Activated naive CD8-positive, alpha-beta T cell (primary cell): ENCODE measurements at regions not wholly inside any gene's neighbourhood (a gene's known extent, or its start where the extent isn't known, plus 50 kb on each side); places are given as distances from the start of the nearest gene placed in this dataset.
A peak's percentile ranks its signal among the peaks of the same experiment; 100 is the strongest.

Experiments used
- H3K27ac Mint-ChIP-seq: one replicate; pipeline ENCODE4 v1.8.0; 2021; ENCODE audit warnings: mixed read lengths
- H3K27me3 Mint-ChIP-seq: one replicate; pipeline ENCODE4 v1.8.0; 2021; ENCODE audit warnings: mixed read lengths
- H3K36me3 Mint-ChIP-seq: one replicate; pipeline ENCODE4 v1.8.0; 2021; ENCODE audit warnings: mixed read lengths
- H3K4me1 Mint-ChIP-seq: one replicate; pipeline ENCODE4 v1.8.0; 2021; ENCODE audit warnings: low read depth, mixed read lengths
- H3K4me3 Mint-ChIP-seq: one replicate; pipeline ENCODE4 v1.8.0; 2021; ENCODE audit warnings: mild to moderate bottlenecking, mixed read lengths
- H3K9me3 Mint-ChIP-seq: one replicate; pipeline ENCODE4 v1.8.0; 2021; ENCODE audit warnings: low read depth, mixed read lengths

- Mint-ChIP-seq H3K4me3 (no peak overlapping the region), H3K27ac (peak overlapping the region; percentile 36), H3K4me1 (peaks cover 48% of the 10 kb centered on the region)
Measured at GRCh38 chr12:92089559-92089958, 56.1 kb downstream of the BTG1 start.

GRCh38 chr12:92088805-92089204, 56.8 kb downstream of the BTG1 start:
- peak overlapping the region; percentile 8 for H3K27ac Mint-ChIP-seq
- peaks cover 50% of the 10 kb centered on the region for H3K4me1 Mint-ChIP-seq
- no peak overlapping the region for H3K4me3 Mint-ChIP-seq
- H3K9me3 Mint-ChIP-seq, result no peaks in the 10 kb centered on the region
- H3K27me3 Mint-ChIP-seq, result no peaks in the 10 kb centered on the region
- H3K36me3 Mint-ChIP-seq, result peaks cover 8% of the 10 kb centered on the region

More at GRCh38 chr12:92089559-92089958, 56.1 kb downstream of the BTG1 start:
- Mint-ChIP-seq H3K9me3 (no peaks in the 10 kb centered on the region), H3K36me3 (peaks cover 8% of the 10 kb centered on the region), H3K27me3 (no peaks in the 10 kb centered on the region)

- H3K36me3 Mint-ChIP-seq, result peaks cover 5% of the 10 kb centered on the region
- no peak overlapping the region for H3K4me3 Mint-ChIP-seq
- peaks cover 63% of the 10 kb centered on the region for H3K4me1 Mint-ChIP-seq
- no peaks in the 10 kb centered on the region for H3K27me3 Mint-ChIP-seq
- H3K9me3 Mint-ChIP-seq, result no peaks in the 10 kb centered on the region
- no peak overlapping the region for H3K27ac Mint-ChIP-seq
Measured at GRCh38 chr12:92085736-92086040, 60.0 kb downstream of the BTG1 start.

- Mint-ChIP-seq H3K4me3 (no peak overlapping the region), H3K27me3 (no peaks in the 10 kb centered on the region), H3K36me3 (peaks cover 7% of the 10 kb centered on the region), H3K27ac (no peak overlapping the region), H3K9me3 (no peaks in the 10 kb centered on the region), H3K4me1 (peaks cover 63% of the 10 kb centered on the region)
Measured at GRCh38 chr12:92085040-92085735, 60.5 kb downstream of the BTG1 start.

GRCh38 chr12:92080911-92081285, 64.7 kb downstream of the BTG1 start:
- peak overlapping the region; percentile 70 for H3K4me3 Mint-ChIP-seq
- H3K4me1 Mint-ChIP-seq, result peaks cover 82% of the 10 kb centered on the region
- peak overlapping the region; percentile 92 for H3K27ac Mint-ChIP-seq

DNA sequence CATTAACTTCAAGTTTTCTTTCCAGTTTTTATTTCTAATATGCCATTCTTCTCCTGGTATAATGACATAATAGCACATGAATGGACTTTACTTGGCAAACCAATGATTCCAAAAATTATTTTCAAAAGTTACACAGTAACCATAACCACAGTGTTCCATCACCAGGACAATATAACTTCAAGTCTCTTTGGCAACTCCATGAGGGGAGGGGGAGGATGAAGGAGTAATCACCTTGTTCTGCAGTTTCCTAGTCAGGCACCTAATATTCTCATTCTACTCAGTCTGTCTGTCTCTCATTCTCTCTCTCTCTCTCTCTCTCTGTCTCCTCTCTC, 66.6 kb downstream of the BTG1 start:
- Mint-ChIP-seq H3K36me3 (peaks cover 13% of the 10 kb centered on the region), H3K4me3 (peak overlapping the region; percentile 55), H3K4me1 (peaks cover 81% of the 10 kb centered on the region), H3K27ac (peak overlapping the region; percentile 96), H3K27me3 (no peaks in the 10 kb centered on the region), H3K9me3 (no peaks in the 10 kb centered on the region)

More at GRCh38 chr12:92080911-92081285, 64.7 kb downstream of the BTG1 start:
- Mint-ChIP-seq H3K27me3 (no peaks in the 10 kb centered on the region), H3K9me3 (no peaks in the 10 kb centered on the region), H3K36me3 (peaks cover 13% of the 10 kb centered on the region)

- Mint-ChIP-seq H3K9me3 (no peaks in the 10 kb centered on the region), H3K4me3 (peak overlapping the region; percentile 55), H3K36me3 (peaks cover 13% of the 10 kb centered on the region), H3K4me1 (peaks cover 74% of the 10 kb centered on the region), H3K27ac (peak overlapping the region; percentile 96), H3K27me3 (no peaks in the 10 kb centered on the region)
Measured at GRCh38 chr12:92078167-92079053, 67.2 kb downstream of the BTG1 start.

GRCh38 chr12:92077530-92077929, 68.1 kb downstream of the BTG1 start:
- Mint-ChIP-seq H3K9me3 (no peaks in the 10 kb centered on the region), H3K27ac (peak overlapping the region; percentile 96), H3K4me1 (peaks cover 81% of the 10 kb centered on the region), H3K4me3 (peak overlapping the region; percentile 55), H3K36me3 (peaks cover 19% of the 10 kb centered on the region), H3K27me3 (no peaks in the 10 kb centered on the region)

- no peak overlapping the region for H3K27ac Mint-ChIP-seq
- H3K36me3 Mint-ChIP-seq, result peaks cover 23% of the 10 kb centered on the region
- H3K4me1 Mint-ChIP-seq, result peaks cover 72% of the 10 kb centered on the region
- H3K4me3 Mint-ChIP-seq, result peak overlapping the region; percentile 1
- no peaks in the 10 kb centered on the region for H3K27me3 Mint-ChIP-seq
- no peaks in the 10 kb centered on the region for H3K9me3 Mint-ChIP-seq
Measured at GRCh38 chr12:92076101-92076500, 69.5 kb downstream of the BTG1 start.

GRCh38 chr12:92075425-92075914, 70.2 kb downstream of the BTG1 start:
- H3K4me1 Mint-ChIP-seq, result peaks cover 66% of the 10 kb centered on the region
- H3K27me3 Mint-ChIP-seq, result no peaks in the 10 kb centered on the region
- H3K36me3 Mint-ChIP-seq, result peaks cover 21% of the 10 kb centered on the region
- H3K4me3 Mint-ChIP-seq, result no peak overlapping the region
- no peak overlapping the region for H3K27ac Mint-ChIP-seq
- no peaks in the 10 kb centered on the region for H3K9me3 Mint-ChIP-seq

GRCh38 chr12:92074889-92075288, 70.8 kb downstream of the BTG1 start:
- Mint-ChIP-seq H3K4me3 (no peak overlapping the region), H3K4me1 (peaks cover 62% of the 10 kb centered on the region), H3K36me3 (peaks cover 23% of the 10 kb centered on the region), H3K9me3 (peaks cover 2% of the 10 kb centered on the region), H3K27ac (peak overlapping the region; percentile 25), H3K27me3 (no peaks in the 10 kb centered on the region)

- H3K4me3 Mint-ChIP-seq, result no peak overlapping the region
- H3K27ac Mint-ChIP-seq, result peak overlapping the region; percentile 66
- H3K9me3 Mint-ChIP-seq, result peaks cover 3% of the 10 kb centered on the region
- peaks cover 47% of the 10 kb centered on the region for H3K4me1 Mint-ChIP-seq
- H3K27me3 Mint-ChIP-seq, result no peaks in the 10 kb centered on the region
- peaks cover 24% of the 10 kb centered on the region for H3K36me3 Mint-ChIP-seq
Measured at GRCh38 chr12:92073094-92073493, 72.6 kb downstream of the BTG1 start.

GRCh38 chr12:92072112-92072511, 73.5 kb downstream of the BTG1 start:
- H3K9me3 Mint-ChIP-seq, result peaks cover 3% of the 10 kb centered on the region
- no peaks in the 10 kb centered on the region for H3K27me3 Mint-ChIP-seq
- no peak overlapping the region for H3K27ac Mint-ChIP-seq
- H3K36me3 Mint-ChIP-seq, result peaks cover 20% of the 10 kb centered on the region
- H3K4me1 Mint-ChIP-seq, result peaks cover 38% of the 10 kb centered on the region
- H3K4me3 Mint-ChIP-seq, result no peak overlapping the region

DNA sequence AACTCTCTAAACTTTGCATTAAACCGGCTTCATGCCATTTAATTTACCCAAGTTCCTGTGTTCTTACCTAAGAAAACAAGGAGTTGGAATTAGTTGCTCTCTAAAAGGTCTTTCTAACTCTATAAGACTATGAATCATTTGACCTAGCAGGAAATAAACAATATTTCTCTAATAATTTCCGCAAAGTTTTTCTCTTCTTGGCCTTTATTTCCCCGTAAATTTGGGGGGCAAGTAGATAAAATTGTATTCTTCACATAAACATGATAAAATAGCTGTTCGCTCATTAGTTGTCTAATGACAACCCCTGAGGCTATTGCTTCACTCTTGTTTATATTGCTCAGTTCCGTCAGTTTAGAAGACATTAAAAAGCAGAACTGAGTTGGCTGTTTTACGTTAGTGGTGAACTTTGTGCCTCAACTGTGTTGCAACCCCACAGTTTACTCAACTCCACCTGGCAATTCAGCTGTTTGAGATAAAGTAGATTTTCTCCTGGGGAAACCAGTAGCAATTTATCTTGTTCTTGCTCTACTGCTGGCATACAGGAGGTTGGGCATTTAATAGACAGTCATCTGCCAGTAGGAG, 74.7 kb downstream of the BTG1 start:
- no peak overlapping the region for H3K27ac Mint-ChIP-seq
- H3K27me3 Mint-ChIP-seq, result no peaks in the 10 kb centered on the region
- H3K36me3 Mint-ChIP-seq, result peaks cover 17% of the 10 kb centered on the region
- H3K4me3 Mint-ChIP-seq, result no peak overlapping the region
- peaks cover 34% of the 10 kb centered on the region for H3K4me1 Mint-ChIP-seq
- H3K9me3 Mint-ChIP-seq, result peaks cover 3% of the 10 kb centered on the region
